Nephron progenitor cell (in vitro differentiated cells): ENCODE measurements at regions not wholly inside any gene's neighbourhood (a gene's known extent, or its start where the extent isn't known, plus 50 kb on each side); places are given as distances from the start of the nearest gene placed in this dataset.

Experiments
- DNase-seq: peaks from one replicate; pipeline ENCODE4 v3.0.0; 2021
- H3K27ac Mint-ChIP-seq: 2 replicates; pipeline ENCODE4 v1.8.0; 2021; ENCODE audit warnings: mild to moderate bottlenecking, moderate library complexity, mixed read lengths
- H3K27me3 Mint-ChIP-seq: 2 replicates; pipeline ENCODE4 v1.8.0; 2021; ENCODE audit warnings: mild to moderate bottlenecking, low read depth, mixed read lengths; ENCODE audit not compliant: poor library complexity
- H3K36me3 Mint-ChIP-seq: 2 replicates; pipeline ENCODE4 v1.8.0; 2021; ENCODE audit warnings: low read depth, mixed read lengths
- H3K4me1 Mint-ChIP-seq: 2 replicates; pipeline ENCODE4 v1.8.0; 2021; ENCODE audit warnings: mixed read lengths
- H3K4me3 Mint-ChIP-seq: 2 replicates; pipeline ENCODE4 v1.8.0; 2021; ENCODE audit warnings: mild to moderate bottlenecking, moderate library complexity, mixed read lengths
- H3K9me3 Mint-ChIP-seq: 2 replicates; pipeline ENCODE4 v1.8.0; 2021; ENCODE audit warnings: mild to moderate bottlenecking, moderate library complexity, mixed read lengths
- TF ChIP-seq, protein P1 (sequence below): fragments of 200-600 bp; sonication (generic); IDR thresholded peaks from 2 replicates; pipeline ENCODE4 v1.5.0; 2021; ENCODE audit warnings: antibody characterized with exemption

DNA sequence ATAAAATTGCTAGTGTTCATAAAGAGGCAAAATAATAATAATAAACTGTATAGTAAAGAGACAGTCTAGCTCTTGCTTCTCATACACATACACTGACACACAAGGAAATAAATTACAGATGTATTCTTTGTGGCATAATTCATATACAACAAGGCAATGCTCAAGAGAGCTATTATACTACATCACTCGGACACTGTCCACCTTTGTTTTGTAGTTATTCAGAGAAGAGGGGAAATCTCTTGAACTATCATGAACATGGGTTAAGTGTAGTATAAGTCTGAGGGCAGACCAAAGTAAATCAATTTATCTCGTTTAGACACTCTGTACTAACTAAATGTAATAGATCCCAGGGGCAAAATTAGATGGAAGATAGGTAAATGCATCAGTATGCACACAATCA lies 72.7 kb upstream of the PHIP start:
- Mint-ChIP-seq H3K4me1 (no peaks in the 10 kb centered on the region), H3K27ac (no peak overlapping the region), H3K4me3 (no peak overlapping the region), H3K36me3 (no peaks in the 10 kb centered on the region), H3K9me3 (no peaks in the 10 kb centered on the region), H3K27me3 (no peaks in the 10 kb centered on the region)
- TF ChIP-seq, protein P1, sequence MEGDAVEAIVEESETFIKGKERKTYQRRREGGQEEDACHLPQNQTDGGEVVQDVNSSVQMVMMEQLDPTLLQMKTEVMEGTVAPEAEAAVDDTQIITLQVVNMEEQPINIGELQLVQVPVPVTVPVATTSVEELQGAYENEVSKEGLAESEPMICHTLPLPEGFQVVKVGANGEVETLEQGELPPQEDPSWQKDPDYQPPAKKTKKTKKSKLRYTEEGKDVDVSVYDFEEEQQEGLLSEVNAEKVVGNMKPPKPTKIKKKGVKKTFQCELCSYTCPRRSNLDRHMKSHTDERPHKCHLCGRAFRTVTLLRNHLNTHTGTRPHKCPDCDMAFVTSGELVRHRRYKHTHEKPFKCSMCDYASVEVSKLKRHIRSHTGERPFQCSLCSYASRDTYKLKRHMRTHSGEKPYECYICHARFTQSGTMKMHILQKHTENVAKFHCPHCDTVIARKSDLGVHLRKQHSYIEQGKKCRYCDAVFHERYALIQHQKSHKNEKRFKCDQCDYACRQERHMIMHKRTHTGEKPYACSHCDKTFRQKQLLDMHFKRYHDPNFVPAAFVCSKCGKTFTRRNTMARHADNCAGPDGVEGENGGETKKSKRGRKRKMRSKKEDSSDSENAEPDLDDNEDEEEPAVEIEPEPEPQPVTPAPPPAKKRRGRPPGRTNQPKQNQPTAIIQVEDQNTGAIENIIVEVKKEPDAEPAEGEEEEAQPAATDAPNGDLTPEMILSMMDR: no peak
- no peak for DNase-seq

DNA sequence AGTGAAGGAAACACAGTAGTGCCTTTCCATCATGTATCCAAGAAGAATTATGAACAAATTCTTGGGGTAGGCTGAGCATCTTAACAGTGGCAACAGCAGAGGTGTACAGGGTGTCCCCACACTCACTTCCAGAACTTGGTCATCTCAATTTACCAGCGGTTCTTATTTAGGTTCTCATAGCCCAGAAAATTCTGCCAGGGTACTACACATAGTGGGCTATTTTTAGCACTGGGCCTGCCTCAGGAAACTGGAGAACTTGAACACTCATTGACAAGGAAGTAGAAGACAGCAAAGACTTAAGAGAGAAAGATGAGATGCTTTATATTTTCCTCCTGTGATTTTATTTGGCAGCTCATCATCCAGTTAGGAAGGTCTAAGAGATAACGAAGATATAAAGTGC lies 71.8 kb upstream of the PHIP start:
- Mint-ChIP-seq H3K9me3 (no peaks in the 10 kb centered on the region), H3K36me3 (no peaks in the 10 kb centered on the region), H3K4me1 (no peaks in the 10 kb centered on the region), H3K27ac (no peak overlapping the region), H3K4me3 (no peak overlapping the region), H3K27me3 (no peaks in the 10 kb centered on the region)
- DNase-seq: no peak
- TF ChIP-seq, protein P1: no peak

DNA sequence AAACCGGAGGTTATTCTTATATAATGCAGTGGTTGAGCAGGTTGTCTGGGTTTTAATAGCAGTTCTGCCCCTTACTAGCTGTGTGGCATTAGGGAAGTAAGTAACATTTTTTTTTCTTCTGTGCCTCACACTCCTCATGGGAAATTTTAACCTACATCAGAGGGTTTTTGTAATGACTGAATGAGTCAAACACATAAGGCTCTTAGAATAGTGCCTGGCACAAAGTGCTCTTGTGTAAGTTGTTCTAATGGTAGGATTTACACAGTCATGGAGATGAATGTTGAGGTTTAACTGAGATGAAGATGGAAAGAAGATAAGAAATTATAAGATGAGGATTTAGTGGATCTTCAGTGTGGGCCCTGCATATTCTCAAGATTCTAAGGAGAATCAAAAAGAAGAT lies 68.4 kb upstream of the PHIP start:
- Mint-ChIP-seq H3K4me3 (no peak overlapping the region), H3K27ac (no peak overlapping the region), H3K36me3 (no peaks in the 10 kb centered on the region), H3K27me3 (no peaks in the 10 kb centered on the region), H3K4me1 (no peaks in the 10 kb centered on the region), H3K9me3 (no peaks in the 10 kb centered on the region)
- TF ChIP-seq, protein P1: no peak
- DNase-seq: no peak

DNA sequence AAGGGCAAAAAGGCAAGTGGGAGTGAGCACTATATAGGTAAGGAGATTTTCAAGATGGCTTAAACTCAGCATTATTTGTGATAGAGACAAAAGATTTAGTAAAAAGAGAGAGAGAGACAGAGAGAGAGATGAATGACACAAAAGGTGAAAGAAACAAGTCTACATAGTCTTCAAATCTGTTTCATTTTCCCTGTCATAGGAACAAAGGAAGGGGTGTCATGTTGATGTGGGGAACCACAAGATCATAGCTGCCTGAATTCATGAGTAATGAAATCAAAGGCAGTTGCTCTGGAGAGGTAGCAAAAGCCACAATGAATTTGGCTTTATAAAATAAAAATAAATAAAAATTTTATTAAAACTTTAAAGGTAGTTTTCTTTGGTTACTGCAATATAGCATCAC lies 67.2 kb upstream of the PHIP start:
- H3K27me3 Mint-ChIP-seq: no peaks in the 10 kb centered on the region
- no peaks in the 10 kb centered on the region for H3K36me3 Mint-ChIP-seq
- TF ChIP-seq, protein P1: no peak
- H3K9me3 Mint-ChIP-seq: no peaks in the 10 kb centered on the region
- no peak for DNase-seq
- H3K4me1 Mint-ChIP-seq: no peaks in the 10 kb centered on the region
- H3K27ac Mint-ChIP-seq: no peak overlapping the region
- no peak overlapping the region for H3K4me3 Mint-ChIP-seq

DNA sequence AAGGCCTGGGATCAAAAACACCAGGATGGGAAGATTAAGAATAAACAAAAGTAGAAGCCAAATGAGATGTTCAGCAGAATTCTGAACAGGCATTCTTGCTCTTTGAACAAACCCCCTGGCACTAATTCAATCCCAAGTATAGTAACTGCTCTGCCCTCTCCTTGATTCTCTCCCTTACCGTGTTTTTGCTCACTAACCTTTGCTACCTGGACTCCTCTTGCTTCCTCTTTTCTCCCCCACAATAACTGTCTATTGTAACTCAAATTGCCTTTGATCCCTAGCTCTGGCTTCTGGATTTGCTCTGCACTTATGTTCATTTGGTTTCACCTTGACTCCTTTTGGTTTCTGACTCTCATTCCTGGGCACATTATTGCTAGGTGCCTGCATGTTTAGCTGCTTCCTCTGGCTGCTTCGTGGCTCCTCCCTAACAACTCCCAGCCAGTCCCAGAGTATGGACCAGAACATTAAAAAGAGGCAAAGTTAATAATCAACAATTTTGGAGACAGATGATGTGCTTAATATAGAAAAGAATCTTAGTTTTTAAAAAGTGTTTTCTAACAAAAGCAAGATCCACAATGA lies 65.4 kb upstream of the PHIP start:
- no peak for DNase-seq
- no peaks in the 10 kb centered on the region for H3K27me3 Mint-ChIP-seq
- peaks cover 4% of the 10 kb centered on the region for H3K9me3 Mint-ChIP-seq
- H3K27ac Mint-ChIP-seq: no peak overlapping the region
- H3K4me3 Mint-ChIP-seq: no peak overlapping the region
- TF ChIP-seq, protein P1: no peak
- H3K36me3 Mint-ChIP-seq: no peaks in the 10 kb centered on the region
- H3K4me1 Mint-ChIP-seq: no peaks in the 10 kb centered on the region

DNA sequence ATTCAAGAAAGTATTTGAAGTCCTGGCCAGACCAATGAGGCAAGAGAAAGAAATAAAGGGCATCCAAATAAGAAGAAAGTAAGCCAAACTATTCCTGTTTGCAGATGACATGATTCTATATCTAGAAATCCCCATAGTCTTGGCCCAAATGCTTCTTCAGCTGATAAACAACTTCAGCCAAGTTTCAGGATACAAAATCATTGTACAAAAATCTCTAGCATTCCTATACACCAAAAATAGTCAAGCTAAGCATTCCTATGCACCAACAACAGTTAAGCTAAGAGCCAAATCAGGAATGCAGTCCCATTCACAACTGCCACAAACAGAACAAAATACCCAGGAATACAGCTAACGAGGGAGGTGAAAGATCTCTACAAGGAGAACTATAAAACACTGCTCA lies 60.1 kb upstream of the PHIP start:
- H3K27me3 Mint-ChIP-seq: no peaks in the 10 kb centered on the region
- H3K27ac Mint-ChIP-seq: no peak overlapping the region
- H3K4me3 Mint-ChIP-seq: no peak overlapping the region
- DNase-seq: no peak
- peaks cover 56% of the 10 kb centered on the region for H3K9me3 Mint-ChIP-seq
- TF ChIP-seq, protein P1: no peak
- H3K4me1 Mint-ChIP-seq: no peaks in the 10 kb centered on the region
- H3K36me3 Mint-ChIP-seq: no peaks in the 10 kb centered on the region
